ENCODE measurements at regions not wholly inside any gene's neighbourhood (a gene's known extent, or its start where the extent isn't known, plus 50 kb on each side); places are given as distances from the start of the nearest gene placed in this dataset.

DNA sequence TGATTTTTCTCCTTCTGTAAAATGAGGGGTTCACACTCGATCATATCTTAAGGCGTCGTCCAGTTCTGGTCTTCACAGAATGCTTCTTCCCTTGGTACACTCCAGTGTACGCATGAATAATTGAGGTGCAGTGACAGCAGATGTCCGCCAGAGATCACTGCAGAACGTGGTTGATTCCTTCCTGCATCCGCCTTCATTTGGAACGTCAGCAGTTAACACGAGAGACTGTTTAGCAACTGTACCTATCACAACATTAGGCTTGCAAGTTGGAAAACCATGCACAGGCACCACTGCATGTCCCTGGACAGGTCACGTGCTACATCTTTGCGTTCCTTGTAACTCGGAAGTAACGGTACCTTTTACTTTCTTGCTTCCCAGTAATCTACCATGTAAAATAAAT lies 66.0 kb upstream of the GEMIN8 start:
- no peak overlapping the region for H3K4me3 ChIP-seq
- no peaks in the 10 kb centered on the region for H3K4me1 ChIP-seq (replicated peaks)
- TF ChIP-seq POLR2A (IDR thresholded peaks at IDR 0.05) (no peak), POLR2AphosphoS5 (IDR thresholded peaks at IDR 0.05) (no peak)
- TF ChIP-seq, protein P1, sequence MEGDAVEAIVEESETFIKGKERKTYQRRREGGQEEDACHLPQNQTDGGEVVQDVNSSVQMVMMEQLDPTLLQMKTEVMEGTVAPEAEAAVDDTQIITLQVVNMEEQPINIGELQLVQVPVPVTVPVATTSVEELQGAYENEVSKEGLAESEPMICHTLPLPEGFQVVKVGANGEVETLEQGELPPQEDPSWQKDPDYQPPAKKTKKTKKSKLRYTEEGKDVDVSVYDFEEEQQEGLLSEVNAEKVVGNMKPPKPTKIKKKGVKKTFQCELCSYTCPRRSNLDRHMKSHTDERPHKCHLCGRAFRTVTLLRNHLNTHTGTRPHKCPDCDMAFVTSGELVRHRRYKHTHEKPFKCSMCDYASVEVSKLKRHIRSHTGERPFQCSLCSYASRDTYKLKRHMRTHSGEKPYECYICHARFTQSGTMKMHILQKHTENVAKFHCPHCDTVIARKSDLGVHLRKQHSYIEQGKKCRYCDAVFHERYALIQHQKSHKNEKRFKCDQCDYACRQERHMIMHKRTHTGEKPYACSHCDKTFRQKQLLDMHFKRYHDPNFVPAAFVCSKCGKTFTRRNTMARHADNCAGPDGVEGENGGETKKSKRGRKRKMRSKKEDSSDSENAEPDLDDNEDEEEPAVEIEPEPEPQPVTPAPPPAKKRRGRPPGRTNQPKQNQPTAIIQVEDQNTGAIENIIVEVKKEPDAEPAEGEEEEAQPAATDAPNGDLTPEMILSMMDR (IDR thresholded peaks at IDR 0.05), result peak in 3 of 4 experiments; percentile 34 to 55 (median 54)
- intact Hi-C loops (cut with DNase I), result loop anchor here (10.0 kb wide), 1 partner anchor 1049 kb away; no protein-coding TSS in a partner anchor
- no peak overlapping the region for H3K27ac ChIP-seq
- H3K36me3 ChIP-seq, result no peaks in the 10 kb centered on the region
- H3K9me3 ChIP-seq, result no peaks in the 10 kb centered on the region
- 20% methylated on average over 13 of the region's 13 CpGs for WGBS
- no peaks in the 10 kb centered on the region for H3K27me3 ChIP-seq (replicated peaks; ENCODE audit: insufficient read depth)
- DNase-seq (ENCODE audit: low spot score), result no peak

- intact Hi-C loops (cut with DNase I), result loop anchor here (10.0 kb wide), 1 partner anchor 1051 kb away; no protein-coding TSS in a partner anchor
- no peaks in the 10 kb centered on the region for H3K36me3 ChIP-seq
- no peaks in the 10 kb centered on the region for H3K4me1 ChIP-seq (replicated peaks)
- no peak for DNase-seq (ENCODE audit: low spot score)
- 50% methylated on average over 2 of the region's 2 CpGs for WGBS
- TF ChIP-seq POLR2AphosphoS5 (IDR thresholded peaks at IDR 0.05), result no peak
- no peaks in the 10 kb centered on the region for H3K9me3 ChIP-seq
- no peak overlapping the region for H3K4me3 ChIP-seq
- no peak overlapping the region for H3K27ac ChIP-seq
- no peaks in the 10 kb centered on the region for H3K27me3 ChIP-seq (replicated peaks; ENCODE audit: insufficient read depth)
Measured at GRCh38 chrX:14094191-14094590, 64.5 kb upstream of the GEMIN8 start.

GRCh38 chrX:14084466-14084865 lies 54.8 kb upstream of the GEMIN8 start:
- Histone ChIP-seq H3K4me3 (no peak overlapping the region), H3K4me1 (replicated peaks) (no peaks in the 10 kb centered on the region), H3K36me3 (no peaks in the 10 kb centered on the region), H3K27ac (no peak overlapping the region), H3K27me3 (replicated peaks; ENCODE audit: insufficient read depth) (no peaks in the 10 kb centered on the region), H3K9me3 (no peaks in the 10 kb centered on the region)
- WGBS, result 52% methylated on average over 1 of the region's 1 CpG
- no peak for DNase-seq (ENCODE audit: low spot score)
- intact Hi-C loops (cut with DNase I), result no loop called here
- TF ChIP-seq POLR2AphosphoS5 (IDR thresholded peaks at IDR 0.05) (no peak), POLR2A (IDR thresholded peaks at IDR 0.05) (no peak)
- TF ChIP-seq, protein P1 (IDR thresholded peaks at IDR 0.05), result no peak

GRCh38 chrX:14083783-14084182 lies 54.1 kb upstream of the GEMIN8 start:
- no peak for DNase-seq (ENCODE audit: low spot score)
- H3K4me3 ChIP-seq, result no peak overlapping the region
- intact Hi-C loops (cut with DNase I), result no loop called here
- no peak overlapping the region for H3K27ac ChIP-seq
- no peaks in the 10 kb centered on the region for H3K9me3 ChIP-seq
- no peaks in the 10 kb centered on the region for H3K4me1 ChIP-seq (replicated peaks)
- TF ChIP-seq POLR2A (IDR thresholded peaks at IDR 0.05), result no peak
- TF ChIP-seq POLR2AphosphoS5 (IDR thresholded peaks at IDR 0.05), result no peak
- TF ChIP-seq, protein P1 (IDR thresholded peaks at IDR 0.05), result no peak
- no peaks in the 10 kb centered on the region for H3K27me3 ChIP-seq (replicated peaks; ENCODE audit: insufficient read depth)
- no peaks in the 10 kb centered on the region for H3K36me3 ChIP-seq

- H3K27me3 ChIP-seq (replicated peaks; ENCODE audit: insufficient read depth), result no peaks in the 10 kb centered on the region
- TF ChIP-seq POLR2A (IDR thresholded peaks at IDR 0.05), result no peak
- TF ChIP-seq POLR2AphosphoS5 (IDR thresholded peaks at IDR 0.05), result no peak
- TF ChIP-seq, protein P1 (IDR thresholded peaks at IDR 0.05), result no peak
- H3K9me3 ChIP-seq, result no peaks in the 10 kb centered on the region
- no peaks in the 10 kb centered on the region for H3K4me1 ChIP-seq (replicated peaks)
- H3K27ac ChIP-seq, result no peak overlapping the region
- intact Hi-C loops (cut with DNase I), result no loop called here
- no peak for DNase-seq (ENCODE audit: low spot score)
- WGBS, result 80% methylated on average over 2 of the region's 2 CpGs
- H3K4me3 ChIP-seq, result no peak overlapping the region
- no peaks in the 10 kb centered on the region for H3K36me3 ChIP-seq
Measured at GRCh38 chrX:14079891-14080430, 50.3 kb upstream of the GEMIN8 start.
